ENCODE measurements at regions not wholly inside any gene's neighbourhood (a gene's known extent, or its start where the extent isn't known, plus 50 kb on each side); places are given as distances from the start of the nearest gene placed in this dataset.

DNA sequence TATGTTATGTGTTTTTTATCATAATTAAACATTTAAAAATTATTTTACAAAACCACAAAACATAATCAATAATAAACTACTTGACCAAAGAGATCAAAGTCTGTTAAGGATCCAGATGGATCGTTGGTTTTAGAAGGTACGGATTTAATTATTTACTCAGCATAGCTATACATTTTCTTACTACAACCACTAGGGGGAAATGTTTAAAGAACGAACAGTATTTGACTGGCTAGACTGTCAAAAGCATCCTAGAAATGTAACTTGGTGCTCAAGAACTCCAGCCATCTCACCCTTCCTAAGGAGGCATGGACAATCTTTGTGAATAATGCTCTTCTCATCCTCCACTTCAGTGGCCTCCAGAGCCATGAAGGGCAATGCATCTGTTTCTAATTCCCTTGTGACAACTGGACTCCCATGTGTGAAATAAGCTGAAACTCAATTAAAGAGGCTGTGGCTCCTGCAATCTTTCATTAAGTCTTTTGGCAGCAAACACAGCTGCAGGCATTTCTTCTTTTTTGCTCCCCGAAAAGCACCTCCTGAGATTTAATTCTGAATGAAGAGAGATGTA, 94.7 kb upstream of the TUSC7 start:
- TF ChIP-seq, protein P1, sequence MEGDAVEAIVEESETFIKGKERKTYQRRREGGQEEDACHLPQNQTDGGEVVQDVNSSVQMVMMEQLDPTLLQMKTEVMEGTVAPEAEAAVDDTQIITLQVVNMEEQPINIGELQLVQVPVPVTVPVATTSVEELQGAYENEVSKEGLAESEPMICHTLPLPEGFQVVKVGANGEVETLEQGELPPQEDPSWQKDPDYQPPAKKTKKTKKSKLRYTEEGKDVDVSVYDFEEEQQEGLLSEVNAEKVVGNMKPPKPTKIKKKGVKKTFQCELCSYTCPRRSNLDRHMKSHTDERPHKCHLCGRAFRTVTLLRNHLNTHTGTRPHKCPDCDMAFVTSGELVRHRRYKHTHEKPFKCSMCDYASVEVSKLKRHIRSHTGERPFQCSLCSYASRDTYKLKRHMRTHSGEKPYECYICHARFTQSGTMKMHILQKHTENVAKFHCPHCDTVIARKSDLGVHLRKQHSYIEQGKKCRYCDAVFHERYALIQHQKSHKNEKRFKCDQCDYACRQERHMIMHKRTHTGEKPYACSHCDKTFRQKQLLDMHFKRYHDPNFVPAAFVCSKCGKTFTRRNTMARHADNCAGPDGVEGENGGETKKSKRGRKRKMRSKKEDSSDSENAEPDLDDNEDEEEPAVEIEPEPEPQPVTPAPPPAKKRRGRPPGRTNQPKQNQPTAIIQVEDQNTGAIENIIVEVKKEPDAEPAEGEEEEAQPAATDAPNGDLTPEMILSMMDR (IDR thresholded peaks at IDR 0.05; ENCODE audit: control extremely low read depth in 1 of 3, insufficient read depth in 1 of 3, low read depth in 1 of 3, low read length in 3 of 3): peak in 2 of 3 experiments; percentile 2 to 61; a peak in 2 of 4 replicates
- TF ChIP-seq, protein P2, sequence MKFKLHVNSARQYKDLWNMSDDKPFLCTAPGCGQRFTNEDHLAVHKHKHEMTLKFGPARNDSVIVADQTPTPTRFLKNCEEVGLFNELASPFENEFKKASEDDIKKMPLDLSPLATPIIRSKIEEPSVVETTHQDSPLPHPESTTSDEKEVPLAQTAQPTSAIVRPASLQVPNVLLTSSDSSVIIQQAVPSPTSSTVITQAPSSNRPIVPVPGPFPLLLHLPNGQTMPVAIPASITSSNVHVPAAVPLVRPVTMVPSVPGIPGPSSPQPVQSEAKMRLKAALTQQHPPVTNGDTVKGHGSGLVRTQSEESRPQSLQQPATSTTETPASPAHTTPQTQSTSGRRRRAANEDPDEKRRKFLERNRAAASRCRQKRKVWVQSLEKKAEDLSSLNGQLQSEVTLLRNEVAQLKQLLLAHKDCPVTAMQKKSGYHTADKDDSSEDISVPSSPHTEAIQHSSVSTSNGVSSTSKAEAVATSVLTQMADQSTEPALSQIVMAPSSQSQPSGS (IDR thresholded peaks at IDR 0.05; ENCODE audit: low read length): no peak
- TF ChIP-seq, protein P3, sequence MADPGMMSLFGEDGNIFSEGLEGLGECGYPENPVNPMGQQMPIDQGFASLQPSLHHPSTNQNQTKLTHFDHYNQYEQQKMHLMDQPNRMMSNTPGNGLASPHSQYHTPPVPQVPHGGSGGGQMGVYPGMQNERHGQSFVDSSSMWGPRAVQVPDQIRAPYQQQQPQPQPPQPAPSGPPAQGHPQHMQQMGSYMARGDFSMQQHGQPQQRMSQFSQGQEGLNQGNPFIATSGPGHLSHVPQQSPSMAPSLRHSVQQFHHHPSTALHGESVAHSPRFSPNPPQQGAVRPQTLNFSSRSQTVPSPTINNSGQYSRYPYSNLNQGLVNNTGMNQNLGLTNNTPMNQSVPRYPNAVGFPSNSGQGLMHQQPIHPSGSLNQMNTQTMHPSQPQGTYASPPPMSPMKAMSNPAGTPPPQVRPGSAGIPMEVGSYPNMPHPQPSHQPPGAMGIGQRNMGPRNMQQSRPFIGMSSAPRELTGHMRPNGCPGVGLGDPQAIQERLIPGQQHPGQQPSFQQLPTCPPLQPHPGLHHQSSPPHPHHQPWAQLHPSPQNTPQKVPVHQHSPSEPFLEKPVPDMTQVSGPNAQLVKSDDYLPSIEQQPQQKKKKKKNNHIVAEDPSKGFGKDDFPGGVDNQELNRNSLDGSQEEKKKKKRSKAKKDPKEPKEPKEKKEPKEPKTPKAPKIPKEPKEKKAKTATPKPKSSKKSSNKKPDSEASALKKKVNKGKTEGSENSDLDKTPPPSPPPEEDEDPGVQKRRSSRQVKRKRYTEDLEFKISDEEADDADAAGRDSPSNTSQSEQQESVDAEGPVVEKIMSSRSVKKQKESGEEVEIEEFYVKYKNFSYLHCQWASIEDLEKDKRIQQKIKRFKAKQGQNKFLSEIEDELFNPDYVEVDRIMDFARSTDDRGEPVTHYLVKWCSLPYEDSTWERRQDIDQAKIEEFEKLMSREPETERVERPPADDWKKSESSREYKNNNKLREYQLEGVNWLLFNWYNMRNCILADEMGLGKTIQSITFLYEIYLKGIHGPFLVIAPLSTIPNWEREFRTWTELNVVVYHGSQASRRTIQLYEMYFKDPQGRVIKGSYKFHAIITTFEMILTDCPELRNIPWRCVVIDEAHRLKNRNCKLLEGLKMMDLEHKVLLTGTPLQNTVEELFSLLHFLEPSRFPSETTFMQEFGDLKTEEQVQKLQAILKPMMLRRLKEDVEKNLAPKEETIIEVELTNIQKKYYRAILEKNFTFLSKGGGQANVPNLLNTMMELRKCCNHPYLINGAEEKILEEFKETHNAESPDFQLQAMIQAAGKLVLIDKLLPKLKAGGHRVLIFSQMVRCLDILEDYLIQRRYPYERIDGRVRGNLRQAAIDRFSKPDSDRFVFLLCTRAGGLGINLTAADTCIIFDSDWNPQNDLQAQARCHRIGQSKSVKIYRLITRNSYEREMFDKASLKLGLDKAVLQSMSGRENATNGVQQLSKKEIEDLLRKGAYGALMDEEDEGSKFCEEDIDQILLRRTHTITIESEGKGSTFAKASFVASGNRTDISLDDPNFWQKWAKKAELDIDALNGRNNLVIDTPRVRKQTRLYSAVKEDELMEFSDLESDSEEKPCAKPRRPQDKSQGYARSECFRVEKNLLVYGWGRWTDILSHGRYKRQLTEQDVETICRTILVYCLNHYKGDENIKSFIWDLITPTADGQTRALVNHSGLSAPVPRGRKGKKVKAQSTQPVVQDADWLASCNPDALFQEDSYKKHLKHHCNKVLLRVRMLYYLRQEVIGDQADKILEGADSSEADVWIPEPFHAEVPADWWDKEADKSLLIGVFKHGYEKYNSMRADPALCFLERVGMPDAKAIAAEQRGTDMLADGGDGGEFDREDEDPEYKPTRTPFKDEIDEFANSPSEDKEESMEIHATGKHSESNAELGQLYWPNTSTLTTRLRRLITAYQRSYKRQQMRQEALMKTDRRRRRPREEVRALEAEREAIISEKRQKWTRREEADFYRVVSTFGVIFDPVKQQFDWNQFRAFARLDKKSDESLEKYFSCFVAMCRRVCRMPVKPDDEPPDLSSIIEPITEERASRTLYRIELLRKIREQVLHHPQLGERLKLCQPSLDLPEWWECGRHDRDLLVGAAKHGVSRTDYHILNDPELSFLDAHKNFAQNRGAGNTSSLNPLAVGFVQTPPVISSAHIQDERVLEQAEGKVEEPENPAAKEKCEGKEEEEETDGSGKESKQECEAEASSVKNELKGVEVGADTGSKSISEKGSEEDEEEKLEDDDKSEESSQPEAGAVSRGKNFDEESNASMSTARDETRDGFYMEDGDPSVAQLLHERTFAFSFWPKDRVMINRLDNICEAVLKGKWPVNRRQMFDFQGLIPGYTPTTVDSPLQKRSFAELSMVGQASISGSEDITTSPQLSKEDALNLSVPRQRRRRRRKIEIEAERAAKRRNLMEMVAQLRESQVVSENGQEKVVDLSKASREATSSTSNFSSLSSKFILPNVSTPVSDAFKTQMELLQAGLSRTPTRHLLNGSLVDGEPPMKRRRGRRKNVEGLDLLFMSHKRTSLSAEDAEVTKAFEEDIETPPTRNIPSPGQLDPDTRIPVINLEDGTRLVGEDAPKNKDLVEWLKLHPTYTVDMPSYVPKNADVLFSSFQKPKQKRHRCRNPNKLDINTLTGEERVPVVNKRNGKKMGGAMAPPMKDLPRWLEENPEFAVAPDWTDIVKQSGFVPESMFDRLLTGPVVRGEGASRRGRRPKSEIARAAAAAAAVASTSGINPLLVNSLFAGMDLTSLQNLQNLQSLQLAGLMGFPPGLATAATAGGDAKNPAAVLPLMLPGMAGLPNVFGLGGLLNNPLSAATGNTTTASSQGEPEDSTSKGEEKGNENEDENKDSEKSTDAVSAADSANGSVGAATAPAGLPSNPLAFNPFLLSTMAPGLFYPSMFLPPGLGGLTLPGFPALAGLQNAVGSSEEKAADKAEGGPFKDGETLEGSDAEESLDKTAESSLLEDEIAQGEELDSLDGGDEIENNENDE (IDR thresholded peaks at IDR 0.05; ENCODE audit: insufficient replicate concordance, low read length): no peak
- no peak for TF ChIP-seq JUND (IDR thresholded peaks at IDR 0.05; ENCODE audit: low read length)

Measured in H1 (cell line).